H1 (cell line): ENCODE measurements at regions not wholly inside any gene's neighbourhood (a gene's known extent, or its start where the extent isn't known, plus 50 kb on each side); places are given as distances from the start of the nearest gene placed in this dataset.

Source experiments
- CTCF ChIA-PET: fragments of 300-600 bp; sonication (Branson Sonifier 250); formaldehyde crosslinking; loops from one replicate; lab custom pipeline; 2021; ENCODE audit not compliant: partially characterized antibody; lab: Charles Lee
- POLR2A ChIA-PET: fragments of 300-600 bp; sonication (Branson Sonifier 250); formaldehyde crosslinking; loops from one replicate; lab custom pipeline; 2021; ENCODE audit warnings: inconsistent platforms; ENCODE audit not compliant: partially characterized antibody; lab: Charles Lee
- DNase-seq, 2 experiments: peaks; one replicate each; pipeline versions ENCODE4 v3.0.0 to v3.0.0-alpha.2; 2010 to 2022; ENCODE audit warnings: low spot score in 2 of 2, low read depth in 1 of 2, mixed read lengths in 1 of 2
- FAIRE-seq: peaks from 2 replicates; lab custom pipeline; 2011; peaks lifted over from hg19 to GRCh38; lab: Jason Lieb, UNC
- H2AFZ ChIP-seq: 2 replicates; pipeline ENCODE4 v1.8.1; 2012; ENCODE audit warnings: low read length, inconsistent platforms
- H2AK5ac ChIP-seq: 2 replicates; pipeline ENCODE4 v1.6.1; 2013; ENCODE audit warnings: low read depth, low read length
- H2BK120ac ChIP-seq: replicated peaks from 2 replicates; pipeline ENCODE3; 2013; ENCODE audit warnings: low read depth, low read length, inconsistent platforms
- H2BK12ac ChIP-seq: 2 replicates; pipeline ENCODE4 v1.6.1; 2013; ENCODE audit warnings: low read depth, low read length
- H2BK15ac ChIP-seq: 2 replicates; pipeline ENCODE4 v1.6.1; 2013; ENCODE audit warnings: low read length
- H2BK20ac ChIP-seq: 2 replicates; pipeline ENCODE4 v1.6.1; 2013; ENCODE audit warnings: low read length
- H2BK5ac ChIP-seq: 2 replicates; pipeline ENCODE4 v1.6.1; 2013; ENCODE audit warnings: low read depth, low read length
- H3K14ac ChIP-seq: 2 replicates; pipeline ENCODE4 v1.6.1; 2013; ENCODE audit warnings: inconsistent platforms; ENCODE audit not compliant: insufficient read length
- H3K18ac ChIP-seq: 2 replicates; pipeline ENCODE4 v1.6.1; 2013; ENCODE audit warnings: low read length; ENCODE audit errors: extremely low read depth
- H3K23ac ChIP-seq: 2 replicates; pipeline ENCODE4 v1.6.1; 2013; ENCODE audit warnings: inconsistent platforms; ENCODE audit not compliant: insufficient read length
- H3K23me2 ChIP-seq: 2 replicates; pipeline ENCODE4 v1.6.1; 2013; ENCODE audit warnings: low read depth, low read length
- H3K27ac ChIP-seq: 2 replicates; pipeline ENCODE4 v1.6.1; 2011; ENCODE audit warnings: low read depth, low read length, inconsistent platforms
- H3K27me3 ChIP-seq, 4 experiments: replicated peaks in 1 of 4; 1 replicate in 1 of 4; 2 replicates in 3 of 4; pipeline versions ENCODE4 v1.6.1 to v1.8.1; 2011 to 2013; ENCODE audit warnings: low read length in 3 of 4, mild to moderate bottlenecking in 3 of 4, inconsistent platforms in 2 of 4, mixed read lengths in 2 of 4, moderate library complexity in 1 of 4; ENCODE audit not compliant: control insufficient read depth in 3 of 4, insufficient read depth in 3 of 4; ENCODE audit errors: extremely low read depth in 1 of 4
- H3K36me3 ChIP-seq, 4 experiments: 2 replicates each; pipeline versions ENCODE4 v1.6.1 to v1.8.1; 2011 to 2013; ENCODE audit warnings: mild to moderate bottlenecking in 4 of 4, low read length in 3 of 4, moderate library complexity in 2 of 4, control low read depth in 1 of 4, inconsistent platforms in 1 of 4; ENCODE audit not compliant: insufficient read depth in 4 of 4, control insufficient read depth in 2 of 4
- H3K4ac ChIP-seq: replicated peaks from 2 replicates; pipeline ENCODE3; 2013; ENCODE audit warnings: low read length, low read depth, mixed read lengths, inconsistent platforms; ENCODE audit not compliant: insufficient read length
- H3K4me1 ChIP-seq, 4 experiments: replicated peaks in 1 of 4; 1 replicate in 1 of 4; 2 replicates in 3 of 4; pipeline versions ENCODE4 v1.6.1 to v1.8.1; 2011 to 2013; ENCODE audit warnings: low read length in 3 of 4, inconsistent platforms in 2 of 4, mixed read lengths in 1 of 4; ENCODE audit not compliant: insufficient read depth in 4 of 4, control insufficient read depth in 3 of 4
- H3K4me2 ChIP-seq, 2 experiments: 2 replicates each; pipeline versions ENCODE4 v1.6.1 to v1.8.1; 2011 to 2013; ENCODE audit warnings: low read depth in 2 of 2, low read length in 2 of 2, control low read depth in 1 of 2, inconsistent platforms in 1 of 2, mild to moderate bottlenecking in 1 of 2; ENCODE audit not compliant: insufficient read depth in 1 of 2
- H3K4me3 ChIP-seq, 4 experiments: fragments of 200-600, 300-600 bp in 1 of 4; sonication (generic), shearing (Covaris generic), sonication (Bioruptor Twin) in 1 of 4; 2 replicates each; pipeline versions ENCODE4 v1.5.1 to v1.8.1; 2011 to 2016; ENCODE audit warnings: low read length in 4 of 4, low read depth in 3 of 4, control low read depth in 2 of 4, inconsistent platforms in 2 of 4, mild to moderate bottlenecking in 2 of 4, mixed read lengths in 1 of 4, moderate library complexity in 1 of 4; ENCODE audit not compliant: insufficient read depth in 2 of 4; ENCODE audit errors: extremely low read depth in 1 of 4
- H3K56ac ChIP-seq: replicated peaks from 2 replicates; pipeline ENCODE3; 2013; ENCODE audit warnings: low read depth, mild to moderate bottlenecking, mixed read lengths, low read length, inconsistent platforms; ENCODE audit not compliant: insufficient read length
- H3K79me1 ChIP-seq: 2 replicates; pipeline ENCODE4 v1.6.1; 2013; ENCODE audit warnings: low read depth, low read length, control low read depth
- H3K79me2 ChIP-seq, 2 experiments: 2 replicates each; pipeline versions ENCODE4 v1.6.1 to v1.8.1; 2012 to 2013; ENCODE audit warnings: low read length in 2 of 2, mild to moderate bottlenecking in 2 of 2, inconsistent platforms in 1 of 2; ENCODE audit not compliant: insufficient read depth in 2 of 2, control insufficient read depth in 1 of 2
- H3K9ac ChIP-seq, 4 experiments: replicated peaks in 1 of 4; 1 replicate in 1 of 4; 2 replicates in 3 of 4; pipeline versions ENCODE4 v1.6.1 to v1.8.1; 2011 to 2013; ENCODE audit warnings: low read depth in 3 of 4, low read length in 3 of 4, control low read depth in 2 of 4, mild to moderate bottlenecking in 2 of 4, moderate library complexity in 2 of 4, inconsistent platforms in 1 of 4; ENCODE audit errors: extremely low read depth in 1 of 4
- H3K9me3 ChIP-seq, 2 experiments: 2 replicates each; pipeline versions ENCODE4 v1.6.1 to v1.8.1; 2012 to 2013; ENCODE audit warnings: mild to moderate bottlenecking in 2 of 2, moderate library complexity in 2 of 2, control low read depth in 1 of 2, inconsistent platforms in 1 of 2, low read depth in 1 of 2, low read length in 1 of 2, mixed read lengths in 1 of 2; ENCODE audit not compliant: insufficient read depth in 2 of 2
- H4K20me1 ChIP-seq, 2 experiments: replicated peaks in 1 of 2; 2 replicates each; pipeline versions ENCODE3 to v1.8.1; 2011 to 2013; ENCODE audit warnings: inconsistent platforms in 2 of 2, low read length in 2 of 2, mild to moderate bottlenecking in 1 of 2; ENCODE audit not compliant: insufficient read depth in 2 of 2, control insufficient read depth in 1 of 2
- H4K5ac ChIP-seq: 2 replicates; pipeline ENCODE4 v1.6.1; 2013; ENCODE audit warnings: low read length, low read depth, mixed read lengths, inconsistent platforms; ENCODE audit not compliant: insufficient read length
- H4K8ac ChIP-seq: 2 replicates; pipeline ENCODE4 v1.8.0; 2013; ENCODE audit warnings: mild to moderate bottlenecking, moderate library complexity, low read length, inconsistent platforms; ENCODE audit not compliant: insufficient read depth; ENCODE audit errors: extremely low read depth
- H4K91ac ChIP-seq: replicated peaks from 2 replicates; pipeline ENCODE3; 2013; ENCODE audit warnings: low read length, mixed read lengths, inconsistent platforms; ENCODE audit not compliant: insufficient read length
- SUZ12 ChIP-seq: fragments of 200-600 bp; sonication (generic); IDR thresholded peaks from 2 replicates; pipeline ENCODE4 v1.6.1; 2012; ENCODE audit warnings: mild to moderate bottlenecking, inconsistent platforms, low read length, moderate library complexity, mixed read lengths
- WGBS, 2 experiments: shearing (Covaris generic) in 1 of 2; methylation state at CpG; one replicate each; pipeline versions ENCODE4 v1.1.6 to v1.1.7; 2013 to 2015; ENCODE audit warnings: low lambda C conversion rate in 2 of 2, mixed read lengths in 2 of 2, inconsistent platforms in 1 of 2, low coverage in 1 of 2, missing lambda C conversion rate in 1 of 2; ENCODE audit not compliant: insufficient replicate concordance in 2 of 2, insufficient coverage in 1 of 2, insufficient read length in 1 of 2; ENCODE audit errors: extremely low coverage in 1 of 2, missing lambda C conversion rate in 1 of 2; 5-methylcytosine and 5-hydroxymethylcytosine counted together

- 81% methylated on average over 3 of the region's 3 CpGs; no CpG with 5 or more reads in 1 of the 2 experiments for WGBS, 2 experiments
- Histone ChIP-seq H3K79me2 (no peaks in the 10 kb centered on the region), H3K18ac (no peak overlapping the region), H4K91ac (no peak overlapping the region), H3K56ac (no peak overlapping the region), H3K9ac (no peak overlapping the region), H3K4me1 (no peaks in the 10 kb centered on the region), H3K4me2 (no peak overlapping the region), H3K4me3 (no peak overlapping the region), H3K79me1 (no peaks in the 10 kb centered on the region), H2BK12ac (no peak overlapping the region), H3K4ac (no peak overlapping the region), H3K14ac (no peak overlapping the region), H3K23me2 (no peaks in the 10 kb centered on the region), H4K5ac (no peak overlapping the region), H2BK120ac (no peak overlapping the region), H2AK5ac (no peak overlapping the region), H2AFZ (no peak overlapping the region), H2BK15ac (no peak overlapping the region), H3K27me3 (no peaks in the 10 kb centered on the region), H2BK20ac (no peak overlapping the region), H3K23ac (no peak overlapping the region), H3K9me3 (no peaks in the 10 kb centered on the region; a peak in 1 of 4 replicates), H4K8ac (no peak overlapping the region), H4K20me1 (no peaks in the 10 kb centered on the region), H3K27ac (no peak overlapping the region), H2BK5ac (no peak overlapping the region), H3K36me3 (no peaks in the 10 kb centered on the region)
- ChIA-PET CTCF (interaction anchor here (1.0 kb wide), 1 partner anchor 30 kb away, joined by 3 read pairs; no protein-coding TSS in a partner anchor), POLR2A (no interaction called here)
- no peak for DNase-seq
- FAIRE-seq = no peak
- no peak for TF ChIP-seq SUZ12
Measured at GRCh38 chr17:53217311-53217710, 605.4 kb upstream of the KIF2B start.
